ENCODE measurements at regions not wholly inside any gene's neighbourhood (a gene's known extent, or its start where the extent isn't known, plus 50 kb on each side); places are given as distances from the start of the nearest gene placed in this dataset.
"Not testable (repeated sequence)": the region's sequence is repeated elsewhere in the genome, so short reads cannot be mapped to it uniquely, and the experiment has no call there.

DNA sequence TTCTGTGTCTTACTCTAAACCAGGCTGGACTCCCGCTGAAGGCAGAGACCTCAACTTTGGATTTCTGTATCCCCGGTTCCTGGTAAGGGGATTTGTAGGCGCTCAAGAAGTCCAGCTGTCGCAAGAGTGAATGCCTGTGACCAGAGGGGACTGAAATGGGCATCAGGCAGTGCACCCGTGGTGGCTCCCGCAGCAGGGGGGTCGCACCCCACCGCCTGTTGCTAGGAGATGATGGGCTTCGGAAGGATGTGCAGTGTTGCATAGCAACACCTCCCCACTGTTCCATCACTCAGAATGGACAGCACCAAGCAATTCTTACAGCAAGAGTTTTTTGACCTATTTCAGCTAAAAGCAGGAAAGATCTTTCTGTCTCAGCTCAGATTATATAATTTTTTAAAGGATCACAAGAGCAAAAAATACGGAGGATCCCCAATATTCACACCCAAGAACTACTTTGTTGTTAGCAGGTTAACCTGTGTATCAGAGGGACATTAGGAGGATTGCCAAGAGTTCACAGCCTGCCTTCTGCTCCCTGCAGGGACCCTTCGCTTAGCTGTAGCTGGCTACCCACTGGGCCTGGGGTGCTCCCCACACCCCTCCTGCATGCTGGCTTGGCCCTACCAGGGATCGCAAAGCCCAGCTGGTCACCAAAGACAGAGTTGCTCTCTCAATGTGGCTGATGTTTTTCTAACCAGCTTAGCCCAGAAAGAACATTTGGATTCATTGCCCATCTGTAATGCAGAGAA, 63.8 kb downstream of the SOWAHC start:
- Histone ChIP-seq H3K9me2 (ENCODE audit: insufficient read depth, low read length) (no peaks in the 10 kb centered on the region), H2AFZ (ENCODE audit: low read length) (no peak overlapping the region), H3K4me1 (ENCODE audit: insufficient read depth, low read length, poor library complexity, severe bottlenecking) (no peaks in the 10 kb centered on the region), H3K36me3 (ENCODE audit: insufficient read depth, low read length) (no peaks in the 10 kb centered on the region), H3K4me2 (ENCODE audit: low read length) (no peak overlapping the region), H3K27ac (ENCODE audit: low read depth, low read length, poor library complexity, severe bottlenecking) (no peak overlapping the region), H3K4me3 (ENCODE audit: low read depth, low read length, poor library complexity, severe bottlenecking) (no peak overlapping the region), H3K9me3 (ENCODE audit: low read length) (no peaks in the 10 kb centered on the region), H3K79me2 (ENCODE audit: insufficient read depth, low read depth, low read length) (no peaks in the 10 kb centered on the region), H4K20me1 (ENCODE audit: insufficient read depth, low read length) (no peaks in the 10 kb centered on the region)
- TF ChIP-seq CTCF (conservative IDR thresholded peaks at IDR 0.05; ENCODE audit: low read length) (no peak), EZH2phosphoT487 (IDR thresholded peaks at IDR 0.05; ENCODE audit: borderline replicate concordance, low read depth, low read length) (no peak)
- no TSS peak for BruUV-seq (replicated peaks)
- CTCF ChIA-PET (ENCODE audit: unreplicated experiment) = no interaction called here
- POLR2A ChIA-PET = interaction anchor here (0.5 kb wide), 1 partner anchor 12 kb away, joined by 4 read pairs; no protein-coding TSS in a partner anchor
- DNase-seq (ENCODE audit: low spot score) = no peak
- intact Hi-C loops (cut with micrococcal nuclease; ENCODE audit: unreplicated experiment) = no loop called here

- intact Hi-C loops (cut with micrococcal nuclease; ENCODE audit: unreplicated experiment); H3K79me2 ChIP-seq (ENCODE audit: insufficient read depth, low read depth, low read length); H3K9me3 ChIP-seq (ENCODE audit: low read length); H3K36me3 ChIP-seq (ENCODE audit: insufficient read depth, low read length); H3K4me3 ChIP-seq (ENCODE audit: low read depth, low read length, poor library complexity, severe bottlenecking); H3K27ac ChIP-seq (ENCODE audit: low read depth, low read length, poor library complexity, severe bottlenecking); H3K4me2 ChIP-seq (ENCODE audit: low read length); DNase-seq (ENCODE audit: low spot score); H2AFZ ChIP-seq (ENCODE audit: low read length); H4K20me1 ChIP-seq (ENCODE audit: insufficient read depth, low read length); BruUV-seq (replicated peaks); H3K9me2 ChIP-seq (ENCODE audit: insufficient read depth, low read length); CTCF ChIA-PET (ENCODE audit: unreplicated experiment); H3K4me1 ChIP-seq (ENCODE audit: insufficient read depth, low read length, poor library complexity, severe bottlenecking): not testable (repeated sequence)
- POLR2A ChIA-PET = interaction anchor here (0.5 kb wide), 1 partner anchor 12 kb away, joined by 4 read pairs; no protein-coding TSS in a partner anchor
Observed at GRCh38 chr2:109678724-109679201, 64.6 kb downstream of the SOWAHC start.

GRCh38 chr2:109679225-109679624, 65.1 kb downstream of the SOWAHC start:
- H3K4me1 ChIP-seq (ENCODE audit: insufficient read depth, low read length, poor library complexity, severe bottlenecking) = no peaks in the 10 kb centered on the region
- no peaks in the 10 kb centered on the region for H3K9me3 ChIP-seq (ENCODE audit: low read length)
- no peaks in the 10 kb centered on the region for H3K9me2 ChIP-seq (ENCODE audit: insufficient read depth, low read length)
- H4K20me1 ChIP-seq (ENCODE audit: insufficient read depth, low read length) = no peaks in the 10 kb centered on the region
- no peaks in the 10 kb centered on the region for H3K36me3 ChIP-seq (ENCODE audit: insufficient read depth, low read length)
- ChIA-PET POLR2A (interaction anchor here (0.6 kb wide), 1 partner anchor 9 kb away, joined by 8 read pairs; no protein-coding TSS in a partner anchor), CTCF (ENCODE audit: unreplicated experiment) (no interaction called here)
- no peak overlapping the region for H2AFZ ChIP-seq (ENCODE audit: low read length)
- TF ChIP-seq EZH2phosphoT487 (IDR thresholded peaks at IDR 0.05; ENCODE audit: borderline replicate concordance, low read depth, low read length) = no peak
- no peak for TF ChIP-seq CTCF (conservative IDR thresholded peaks at IDR 0.05; ENCODE audit: low read length)
- H3K27ac ChIP-seq (ENCODE audit: low read depth, low read length, poor library complexity, severe bottlenecking) = no peak overlapping the region
- no TSS peak for BruUV-seq (replicated peaks)
- no peaks in the 10 kb centered on the region for H3K79me2 ChIP-seq (ENCODE audit: insufficient read depth, low read depth, low read length)
- no peak overlapping the region for H3K4me3 ChIP-seq (ENCODE audit: low read depth, low read length, poor library complexity, severe bottlenecking)
- H3K4me2 ChIP-seq (ENCODE audit: low read length) = no peak overlapping the region
- DNase-seq (ENCODE audit: low spot score) = no peak
- intact Hi-C loops (cut with micrococcal nuclease; ENCODE audit: unreplicated experiment) = no loop called here
